ENCODE measurements at regions not wholly inside any gene's neighbourhood (a gene's known extent, or its start where the extent isn't known, plus 50 kb on each side); places are given as distances from the start of the nearest gene placed in this dataset.

DNA sequence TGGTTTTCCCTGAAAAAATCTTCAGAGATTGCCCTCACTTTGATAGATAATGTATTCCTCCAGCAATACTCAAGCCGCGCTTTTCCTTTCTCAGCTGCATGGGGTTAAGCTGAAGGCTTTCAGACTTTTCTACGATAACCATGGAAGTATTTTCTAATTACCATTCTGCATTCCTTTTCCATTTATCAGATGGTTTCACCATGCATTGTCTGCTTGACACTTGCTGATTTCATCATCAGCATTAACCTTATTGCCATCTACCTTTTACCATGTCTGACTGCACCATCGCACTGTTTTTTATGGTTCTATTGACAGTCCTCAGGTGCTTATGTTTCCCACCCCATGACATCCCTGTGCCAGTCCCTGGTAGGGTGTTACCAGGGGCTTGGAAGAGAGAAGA lies 91.6 kb downstream of the DMAC1 start:
- in situ Hi-C loops (cut with MboI; ENCODE audit: low pct_unique_long_range_greater_than_20kb, low sequenced_read_pairs, unreplicated experiment): no loop called here
- TF ChIP-seq, protein P1, sequence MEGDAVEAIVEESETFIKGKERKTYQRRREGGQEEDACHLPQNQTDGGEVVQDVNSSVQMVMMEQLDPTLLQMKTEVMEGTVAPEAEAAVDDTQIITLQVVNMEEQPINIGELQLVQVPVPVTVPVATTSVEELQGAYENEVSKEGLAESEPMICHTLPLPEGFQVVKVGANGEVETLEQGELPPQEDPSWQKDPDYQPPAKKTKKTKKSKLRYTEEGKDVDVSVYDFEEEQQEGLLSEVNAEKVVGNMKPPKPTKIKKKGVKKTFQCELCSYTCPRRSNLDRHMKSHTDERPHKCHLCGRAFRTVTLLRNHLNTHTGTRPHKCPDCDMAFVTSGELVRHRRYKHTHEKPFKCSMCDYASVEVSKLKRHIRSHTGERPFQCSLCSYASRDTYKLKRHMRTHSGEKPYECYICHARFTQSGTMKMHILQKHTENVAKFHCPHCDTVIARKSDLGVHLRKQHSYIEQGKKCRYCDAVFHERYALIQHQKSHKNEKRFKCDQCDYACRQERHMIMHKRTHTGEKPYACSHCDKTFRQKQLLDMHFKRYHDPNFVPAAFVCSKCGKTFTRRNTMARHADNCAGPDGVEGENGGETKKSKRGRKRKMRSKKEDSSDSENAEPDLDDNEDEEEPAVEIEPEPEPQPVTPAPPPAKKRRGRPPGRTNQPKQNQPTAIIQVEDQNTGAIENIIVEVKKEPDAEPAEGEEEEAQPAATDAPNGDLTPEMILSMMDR (IDR thresholded peaks at IDR 0.05; ENCODE audit: extremely low read depth, insufficient read depth, missing control alignments): no peak
- no peak for DNase-seq (ENCODE audit: low spot score)

DNA sequence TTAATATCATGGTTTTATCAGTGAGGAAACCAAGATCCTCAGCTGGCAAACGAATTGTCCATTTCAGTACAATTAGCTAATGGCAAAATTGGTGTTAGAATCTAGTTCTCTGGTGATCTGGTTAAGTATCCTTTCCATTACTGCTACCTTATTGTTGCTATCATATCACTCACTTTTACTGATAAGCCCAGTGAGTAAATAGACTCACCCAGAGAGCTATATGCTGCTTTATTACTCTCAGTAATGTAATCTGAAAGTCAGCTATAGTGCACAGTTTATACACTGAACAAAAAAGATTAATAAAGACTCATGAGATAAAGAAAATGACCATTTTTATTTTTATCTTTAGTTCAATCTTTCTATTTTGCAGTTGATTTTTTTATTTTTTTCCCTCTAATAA lies 95.0 kb downstream of the DMAC1 start:
- DNase-seq (ENCODE audit: low spot score): no peak
- in situ Hi-C loops (cut with MboI; ENCODE audit: low pct_unique_long_range_greater_than_20kb, low sequenced_read_pairs, unreplicated experiment): no loop called here
- TF ChIP-seq, protein P1 (IDR thresholded peaks at IDR 0.05; ENCODE audit: extremely low read depth, insufficient read depth, missing control alignments): no peak

DNA sequence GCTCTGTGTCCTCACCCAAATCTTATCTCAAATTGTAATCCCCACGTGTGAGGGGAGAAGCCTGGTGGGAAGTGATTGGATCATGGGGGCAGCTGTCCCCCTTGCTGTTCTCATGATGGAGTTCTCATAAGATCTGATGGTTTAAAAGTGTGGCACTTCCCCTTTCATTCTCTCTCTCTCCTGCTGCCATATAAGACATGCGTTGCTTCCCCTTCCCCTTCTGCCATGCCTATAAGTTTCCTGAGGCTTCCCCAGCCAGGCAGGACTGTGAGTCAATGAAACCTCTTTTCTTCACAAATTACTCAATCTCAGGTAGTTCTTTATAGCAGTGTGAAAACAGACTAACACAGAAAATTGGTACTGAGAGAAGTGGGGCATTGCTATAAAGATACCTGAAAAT lies 107.7 kb downstream of the DMAC1 start:
- in situ Hi-C loops (cut with MboI; ENCODE audit: low pct_unique_long_range_greater_than_20kb, low sequenced_read_pairs, unreplicated experiment): no loop called here
- TF ChIP-seq, protein P1 (IDR thresholded peaks at IDR 0.05; ENCODE audit: extremely low read depth, insufficient read depth, missing control alignments): no peak
- no peak for DNase-seq (ENCODE audit: low spot score)

DNA sequence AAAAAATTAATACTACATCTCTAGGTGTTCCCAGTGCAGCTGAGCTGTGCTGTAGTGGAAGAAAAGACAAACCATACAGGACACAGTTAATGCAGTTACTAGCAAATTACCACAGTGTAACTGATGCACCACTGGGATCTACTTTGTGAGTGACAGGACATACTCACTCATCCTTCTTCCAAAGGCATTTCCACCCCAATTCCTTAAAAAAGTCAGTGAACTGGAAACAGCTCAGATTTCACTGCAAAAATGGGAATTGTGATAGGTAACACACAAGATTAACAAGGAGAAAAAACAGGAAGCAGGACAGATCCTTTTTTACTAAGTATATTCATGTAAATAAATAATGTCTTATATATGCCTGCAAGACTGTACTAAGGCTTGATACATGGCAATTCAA lies 109.6 kb downstream of the DMAC1 start:
- TF ChIP-seq, protein P1 (IDR thresholded peaks at IDR 0.05; ENCODE audit: extremely low read depth, insufficient read depth, missing control alignments): no peak
- no peak for DNase-seq (ENCODE audit: low spot score)
- in situ Hi-C loops (cut with MboI; ENCODE audit: low pct_unique_long_range_greater_than_20kb, low sequenced_read_pairs, unreplicated experiment): no loop called here

DNA sequence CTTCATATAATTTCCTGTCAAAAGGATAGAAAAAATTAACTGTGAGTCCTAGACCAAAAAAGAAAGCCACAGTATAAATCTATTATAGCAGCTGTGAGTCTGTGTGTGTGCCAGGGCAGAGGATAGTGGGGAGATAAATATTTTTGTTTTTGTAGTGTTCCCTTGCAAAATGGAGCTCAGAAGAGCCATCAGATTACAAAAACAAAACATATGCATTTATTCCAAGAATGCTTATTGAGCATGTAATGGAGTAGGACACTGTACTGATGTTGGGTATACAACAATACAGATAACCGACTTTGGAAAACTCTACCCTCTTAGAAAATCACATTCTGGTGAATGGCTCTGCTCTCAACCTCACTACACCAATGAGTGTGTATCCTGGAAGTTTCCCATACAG lies 111.0 kb downstream of the DMAC1 start:
- no peak for DNase-seq (ENCODE audit: low spot score)
- TF ChIP-seq, protein P1 (IDR thresholded peaks at IDR 0.05; ENCODE audit: extremely low read depth, insufficient read depth, missing control alignments): no peak
- in situ Hi-C loops (cut with MboI; ENCODE audit: low pct_unique_long_range_greater_than_20kb, low sequenced_read_pairs, unreplicated experiment): no loop called here

DNA sequence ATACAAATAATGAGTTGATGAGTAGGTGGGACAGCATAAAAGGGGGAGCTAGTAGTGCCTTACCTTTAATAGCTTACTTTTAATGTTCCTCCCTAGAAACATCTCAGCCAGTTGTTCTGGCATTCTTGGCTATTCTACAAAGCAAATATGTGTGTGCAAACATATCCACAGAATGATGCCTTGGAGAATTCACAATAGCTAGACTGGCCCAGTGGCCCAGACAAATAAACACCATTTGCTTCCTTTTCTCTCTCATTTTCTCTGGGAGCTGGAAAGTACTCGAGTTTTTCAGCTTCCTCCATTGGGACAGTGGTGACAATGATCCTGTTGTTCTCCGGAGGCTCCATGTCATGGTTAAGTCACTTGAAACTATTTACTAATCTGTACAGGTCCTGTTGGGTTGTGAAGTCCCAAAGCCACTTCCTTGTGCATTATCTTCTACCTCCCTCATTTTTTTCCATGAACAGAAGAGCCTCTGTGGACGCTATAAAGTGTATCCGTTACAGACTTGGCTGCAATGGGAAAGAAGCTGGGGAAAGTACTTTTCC lies 122.9 kb downstream of the DMAC1 start:
- TF ChIP-seq, protein P1 (IDR thresholded peaks at IDR 0.05; ENCODE audit: extremely low read depth, insufficient read depth, missing control alignments): no peak
- no peak for DNase-seq (ENCODE audit: low spot score)
- in situ Hi-C loops (cut with MboI; ENCODE audit: low pct_unique_long_range_greater_than_20kb, low sequenced_read_pairs, unreplicated experiment): no loop called here

DNA sequence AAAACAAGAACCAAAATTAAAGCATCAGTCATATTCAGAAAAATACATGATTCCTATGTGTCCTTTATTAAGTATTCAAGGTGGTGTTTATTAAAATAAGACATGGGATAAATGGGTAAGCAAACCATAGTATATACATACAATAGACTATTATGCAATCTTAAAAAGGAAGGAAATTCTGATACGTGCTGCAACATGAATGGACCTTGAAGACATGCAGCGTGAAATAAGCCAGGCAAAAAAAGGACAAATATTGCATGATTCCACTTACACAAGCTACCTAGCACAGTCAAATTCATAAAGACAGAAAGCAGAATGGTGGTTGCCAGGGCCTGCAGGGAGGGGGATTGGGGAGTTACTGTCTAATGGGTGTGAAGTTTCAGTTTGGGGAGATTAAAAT lies 127.7 kb downstream of the DMAC1 start:
- no peak for DNase-seq (ENCODE audit: low spot score)
- TF ChIP-seq, protein P1 (IDR thresholded peaks at IDR 0.05; ENCODE audit: extremely low read depth, insufficient read depth, missing control alignments): no peak
- in situ Hi-C loops (cut with MboI; ENCODE audit: low pct_unique_long_range_greater_than_20kb, low sequenced_read_pairs, unreplicated experiment): no loop called here
